ENCODE measurements at regions not wholly inside any gene's neighbourhood (a gene's known extent, or its start where the extent isn't known, plus 50 kb on each side); places are given as distances from the start of the nearest gene placed in this dataset.
A peak's percentile ranks its signal among the peaks of the same experiment; 100 is the strongest.

- Histone ChIP-seq H3K36me3 (no peaks in the 10 kb centered on the region), H3K27ac (no peak overlapping the region), H3K9me3 (no peaks in the 10 kb centered on the region), H3K27me3 (replicated peaks; ENCODE audit: insufficient read depth) (peaks cover 29% of the 10 kb centered on the region), H3K4me3 (no peak overlapping the region), H3K4me1 (replicated peaks) (no peaks in the 10 kb centered on the region)
- no peak for DNase-seq (ENCODE audit: low spot score)
- TF ChIP-seq POLR2AphosphoS5 (IDR thresholded peaks at IDR 0.05) (no peak), POLR2A (IDR thresholded peaks at IDR 0.05) (no peak), CTCF (IDR thresholded peaks at IDR 0.05) (no peak)
- intact Hi-C loops (cut with DNase I), result no loop called here
- WGBS, result 13% methylated on average over 16 of the region's 16 CpGs
Observed at GRCh38 chr20:62581806-62582205, 60.5 kb upstream of the SLCO4A1 start.

GRCh38 chr20:62583424-62583920, 58.8 kb upstream of the SLCO4A1 start:
- H3K9me3 ChIP-seq, result no peaks in the 10 kb centered on the region
- no peak overlapping the region for H3K27ac ChIP-seq
- peaks cover 21% of the 10 kb centered on the region for H3K27me3 ChIP-seq (replicated peaks; ENCODE audit: insufficient read depth)
- TF ChIP-seq POLR2AphosphoS5 (IDR thresholded peaks at IDR 0.05) (no peak), CTCF (IDR thresholded peaks at IDR 0.05) (peak in 1 of 4 experiments; percentile 10), POLR2A (IDR thresholded peaks at IDR 0.05) (no peak)
- no peaks in the 10 kb centered on the region for H3K4me1 ChIP-seq (replicated peaks)
- intact Hi-C loops (cut with DNase I), result no loop called here
- WGBS, result 38% methylated on average over 12 of the region's 12 CpGs
- no peak overlapping the region for H3K4me3 ChIP-seq
- no peaks in the 10 kb centered on the region for H3K36me3 ChIP-seq
- no peak for DNase-seq (ENCODE audit: low spot score)

GRCh38 chr20:62584671-62585460, 57.4 kb upstream of the SLCO4A1 start:
- 68% methylated on average over 16 of the region's 16 CpGs for WGBS

GRCh38 chr20:62585461-62585970, 56.8 kb upstream of the SLCO4A1 start:
- Histone ChIP-seq H3K27ac (no peak overlapping the region), H3K9me3 (no peaks in the 10 kb centered on the region), H3K4me1 (replicated peaks) (no peaks in the 10 kb centered on the region), H3K27me3 (replicated peaks; ENCODE audit: insufficient read depth) (peaks cover 10% of the 10 kb centered on the region), H3K36me3 (no peaks in the 10 kb centered on the region), H3K4me3 (no peak overlapping the region)
- no peak for DNase-seq (ENCODE audit: low spot score)
- 64% methylated on average over 16 of the region's 22 CpGs for WGBS
- TF ChIP-seq CTCF (IDR thresholded peaks at IDR 0.05) (no peak), POLR2A (IDR thresholded peaks at IDR 0.05) (no peak), POLR2AphosphoS5 (IDR thresholded peaks at IDR 0.05) (no peak)
- intact Hi-C loops (cut with DNase I), result no loop called here

More at GRCh38 chr20:62584671-62585460, 57.4 kb upstream of the SLCO4A1 start:
- intact Hi-C loops (cut with DNase I), result no loop called here
- no peaks in the 10 kb centered on the region for H3K36me3 ChIP-seq
- H3K4me1 ChIP-seq (replicated peaks), result no peaks in the 10 kb centered on the region
- H3K9me3 ChIP-seq, result no peaks in the 10 kb centered on the region
- peaks cover 16% of the 10 kb centered on the region for H3K27me3 ChIP-seq (replicated peaks; ENCODE audit: insufficient read depth)
- no peak for DNase-seq (ENCODE audit: low spot score)
- no peak for TF ChIP-seq CTCF (IDR thresholded peaks at IDR 0.05)
- TF ChIP-seq POLR2AphosphoS5 (IDR thresholded peaks at IDR 0.05), result no peak
- no peak for TF ChIP-seq POLR2A (IDR thresholded peaks at IDR 0.05)
- H3K4me3 ChIP-seq, result no peak overlapping the region
- no peak overlapping the region for H3K27ac ChIP-seq

GRCh38 chr20:62586799-62587198, 55.5 kb upstream of the SLCO4A1 start:
- no peak for DNase-seq (ENCODE audit: low spot score)
- intact Hi-C loops (cut with DNase I), result no loop called here
- no peak for TF ChIP-seq POLR2A (IDR thresholded peaks at IDR 0.05)
- no peak for TF ChIP-seq CTCF (IDR thresholded peaks at IDR 0.05)
- no peak for TF ChIP-seq POLR2AphosphoS5 (IDR thresholded peaks at IDR 0.05)
- Histone ChIP-seq H3K27ac (no peak overlapping the region), H3K36me3 (no peaks in the 10 kb centered on the region), H3K4me1 (replicated peaks) (no peaks in the 10 kb centered on the region), H3K4me3 (no peak overlapping the region), H3K27me3 (replicated peaks; ENCODE audit: insufficient read depth) (peaks cover 3% of the 10 kb centered on the region), H3K9me3 (no peaks in the 10 kb centered on the region)
- WGBS, result 70% methylated on average over 8 of the region's 8 CpGs

All from prostate gland (tissue), 2 donors.